Nephron (organoid): ENCODE measurements at regions not wholly inside any gene's neighbourhood (a gene's known extent, or its start where the extent isn't known, plus 50 kb on each side); places are given as distances from the start of the nearest gene placed in this dataset.

Experiments
- H3K27ac Mint-ChIP-seq, 3 experiments: 2 replicates each; pipeline ENCODE4 v1.8.0; 2020; ENCODE audit warnings: mixed read lengths in 3 of 3, mild to moderate bottlenecking in 2 of 3, moderate library complexity in 1 of 3
- H3K27me3 Mint-ChIP-seq: 2 replicates; pipeline ENCODE4 v1.8.0; 2021; ENCODE audit warnings: low read depth, mild to moderate bottlenecking, moderate library complexity, mixed read lengths
- H3K36me3 Mint-ChIP-seq: 2 replicates; pipeline ENCODE4 v1.8.0; 2020; ENCODE audit warnings: low read depth, mixed read lengths
- H3K4me1 Mint-ChIP-seq: 2 replicates; pipeline ENCODE4 v1.8.0; 2020; ENCODE audit warnings: mixed read lengths
- H3K4me3 Mint-ChIP-seq, 3 experiments: 2 replicates each; pipeline ENCODE4 v1.8.0; 2020; ENCODE audit warnings: mild to moderate bottlenecking in 3 of 3, mixed read lengths in 3 of 3, moderate library complexity in 2 of 3
- H3K9me3 Mint-ChIP-seq: 2 replicates; pipeline ENCODE4 v1.8.0; 2020; ENCODE audit warnings: mixed read lengths
- TF ChIP-seq, protein P1 (sequence below), 3 experiments: fragments of 200-600 bp; sonication (generic); IDR thresholded peaks; one replicate each; pipeline ENCODE4 v1.5.0; 2021; ENCODE audit warnings: antibody characterized with exemption in 3 of 3; ENCODE audit not compliant: unreplicated experiment in 3 of 3

DNA sequence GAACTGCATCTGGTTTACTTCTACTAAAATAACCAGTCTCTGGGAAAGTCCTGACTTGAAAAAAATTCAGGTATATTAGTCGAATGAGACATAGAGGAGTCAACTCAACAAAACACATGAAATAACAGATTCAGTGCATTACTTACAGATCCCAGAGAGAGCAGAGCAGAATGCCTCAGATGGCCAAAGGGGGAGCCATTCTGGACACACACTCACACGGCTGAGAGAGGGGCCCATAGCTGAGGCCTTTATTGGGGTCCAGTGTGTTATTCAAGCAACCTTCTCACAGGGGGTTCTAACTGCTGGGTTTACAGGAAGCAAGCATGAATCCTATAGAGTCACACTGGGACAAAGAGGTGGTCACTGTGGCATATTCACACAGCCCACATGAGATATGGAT is 135.1 kb upstream of the SNRPN start:
- TF ChIP-seq, protein P1, sequence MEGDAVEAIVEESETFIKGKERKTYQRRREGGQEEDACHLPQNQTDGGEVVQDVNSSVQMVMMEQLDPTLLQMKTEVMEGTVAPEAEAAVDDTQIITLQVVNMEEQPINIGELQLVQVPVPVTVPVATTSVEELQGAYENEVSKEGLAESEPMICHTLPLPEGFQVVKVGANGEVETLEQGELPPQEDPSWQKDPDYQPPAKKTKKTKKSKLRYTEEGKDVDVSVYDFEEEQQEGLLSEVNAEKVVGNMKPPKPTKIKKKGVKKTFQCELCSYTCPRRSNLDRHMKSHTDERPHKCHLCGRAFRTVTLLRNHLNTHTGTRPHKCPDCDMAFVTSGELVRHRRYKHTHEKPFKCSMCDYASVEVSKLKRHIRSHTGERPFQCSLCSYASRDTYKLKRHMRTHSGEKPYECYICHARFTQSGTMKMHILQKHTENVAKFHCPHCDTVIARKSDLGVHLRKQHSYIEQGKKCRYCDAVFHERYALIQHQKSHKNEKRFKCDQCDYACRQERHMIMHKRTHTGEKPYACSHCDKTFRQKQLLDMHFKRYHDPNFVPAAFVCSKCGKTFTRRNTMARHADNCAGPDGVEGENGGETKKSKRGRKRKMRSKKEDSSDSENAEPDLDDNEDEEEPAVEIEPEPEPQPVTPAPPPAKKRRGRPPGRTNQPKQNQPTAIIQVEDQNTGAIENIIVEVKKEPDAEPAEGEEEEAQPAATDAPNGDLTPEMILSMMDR (IDR thresholded peaks at IDR 0.05; ENCODE audit: unreplicated experiment in 3 of 3), result no peak
- Mint-ChIP-seq H3K27ac (no peak overlapping the region), H3K4me1 (no peaks in the 10 kb centered on the region), H3K36me3 (no peaks in the 10 kb centered on the region), H3K4me3 (no peak overlapping the region), H3K9me3 (peaks cover 12% of the 10 kb centered on the region), H3K27me3 (no peaks in the 10 kb centered on the region)

- Mint-ChIP-seq H3K4me3 (peak overlapping the region; percentile 77 to 84 (median 81)), H3K27me3 (no peaks in the 10 kb centered on the region), H3K9me3 (peaks cover 14% of the 10 kb centered on the region), H3K36me3 (no peaks in the 10 kb centered on the region), H3K27ac (peak overlapping the region in 1 of 3 experiments; percentile 15), H3K4me1 (no peaks in the 10 kb centered on the region)
- TF ChIP-seq, protein P1 (IDR thresholded peaks at IDR 0.05; ENCODE audit: unreplicated experiment in 3 of 3), result no peak
Measured at GRCh38 chr15:24823473-24823872, 131.3 kb upstream of the SNRPN start.

DNA sequence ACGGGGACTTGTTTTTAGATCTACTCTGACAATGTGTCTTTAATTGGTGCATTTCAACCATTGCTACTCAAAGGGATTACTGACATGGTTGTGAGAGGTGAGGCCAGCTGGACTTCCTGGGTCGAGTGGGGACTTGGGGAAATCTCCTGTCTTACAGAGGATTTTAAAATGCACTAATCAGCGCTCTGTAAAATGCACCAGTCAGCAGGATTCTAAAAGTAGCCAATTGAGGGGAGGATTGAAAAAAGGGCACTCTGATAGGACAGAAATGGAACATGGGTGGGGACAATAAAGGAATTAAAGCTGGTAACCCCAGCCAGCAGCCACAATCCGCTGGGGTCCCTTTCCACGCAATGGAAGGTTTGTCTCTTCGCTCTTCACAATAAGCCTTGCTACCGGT is 122.5 kb upstream of the SNRPN start:
- Mint-ChIP-seq H3K4me3 (no peak overlapping the region), H3K9me3 (peaks cover 35% of the 10 kb centered on the region), H3K27me3 (no peaks in the 10 kb centered on the region), H3K4me1 (no peaks in the 10 kb centered on the region), H3K36me3 (no peaks in the 10 kb centered on the region), H3K27ac (no peak overlapping the region)
- TF ChIP-seq, protein P1 (IDR thresholded peaks at IDR 0.05; ENCODE audit: unreplicated experiment in 3 of 3), result no peak

GRCh38 chr15:24835301-24835700 is 119.5 kb upstream of the SNRPN start:
- Mint-ChIP-seq H3K27me3 (no peaks in the 10 kb centered on the region), H3K36me3 (no peaks in the 10 kb centered on the region), H3K9me3 (peaks cover 28% of the 10 kb centered on the region), H3K4me3 (no peak overlapping the region), H3K4me1 (no peaks in the 10 kb centered on the region), H3K27ac (no peak overlapping the region)
- TF ChIP-seq, protein P1 (IDR thresholded peaks at IDR 0.05; ENCODE audit: unreplicated experiment in 3 of 3), result no peak

GRCh38 chr15:24848050-24848449 is 106.7 kb upstream of the SNRPN start:
- Mint-ChIP-seq H3K27ac (peak overlapping the region in 2 of 3 experiments; percentile 77), H3K36me3 (no peaks in the 10 kb centered on the region), H3K27me3 (no peaks in the 10 kb centered on the region), H3K9me3 (peaks cover 11% of the 10 kb centered on the region), H3K4me3 (peak overlapping the region; percentile 80 to 85 (median 80)), H3K4me1 (no peaks in the 10 kb centered on the region)
- TF ChIP-seq, protein P1 (IDR thresholded peaks at IDR 0.05; ENCODE audit: unreplicated experiment in 3 of 3), result no peak
